ENCODE measurements at regions not wholly inside any gene's neighbourhood (a gene's known extent, or its start where the extent isn't known, plus 50 kb on each side); places are given as distances from the start of the nearest gene placed in this dataset.

DNA sequence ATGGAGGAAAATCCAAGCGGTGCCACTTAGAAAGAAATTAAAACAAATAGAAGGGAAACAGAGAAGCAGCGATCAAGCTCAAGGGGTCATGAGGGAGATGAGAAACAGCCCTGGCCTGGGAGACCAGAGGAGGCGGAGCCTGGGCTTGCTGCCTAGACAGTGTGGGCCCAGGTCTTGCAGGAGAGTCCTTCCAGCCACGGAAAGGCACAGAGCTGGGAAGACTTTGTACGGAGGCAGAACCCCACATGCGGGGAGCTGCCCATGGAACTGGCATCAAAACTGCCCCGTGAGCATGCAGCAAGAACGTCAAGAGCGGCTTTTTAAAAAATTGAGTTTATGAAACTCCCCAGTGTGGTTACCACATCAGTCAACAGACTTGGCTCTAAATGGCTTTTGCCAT lies 119.4 kb downstream of the IRX1 start:
- H3K36me3 ChIP-seq: no peaks in the 10 kb centered on the region
- H3K4me3 ChIP-seq: no peak overlapping the region
- no peaks in the 10 kb centered on the region for H3K4me1 ChIP-seq
- no peaks in the 10 kb centered on the region for H3K27me3 ChIP-seq
- intact Hi-C loops (cut with DNase I): no loop called here
- H3K9ac ChIP-seq (ENCODE audit: low read depth in 2 of 2, low read length in 2 of 2): no peak overlapping the region
- H3K27ac ChIP-seq: no peak overlapping the region
- TF ChIP-seq, protein P1, sequence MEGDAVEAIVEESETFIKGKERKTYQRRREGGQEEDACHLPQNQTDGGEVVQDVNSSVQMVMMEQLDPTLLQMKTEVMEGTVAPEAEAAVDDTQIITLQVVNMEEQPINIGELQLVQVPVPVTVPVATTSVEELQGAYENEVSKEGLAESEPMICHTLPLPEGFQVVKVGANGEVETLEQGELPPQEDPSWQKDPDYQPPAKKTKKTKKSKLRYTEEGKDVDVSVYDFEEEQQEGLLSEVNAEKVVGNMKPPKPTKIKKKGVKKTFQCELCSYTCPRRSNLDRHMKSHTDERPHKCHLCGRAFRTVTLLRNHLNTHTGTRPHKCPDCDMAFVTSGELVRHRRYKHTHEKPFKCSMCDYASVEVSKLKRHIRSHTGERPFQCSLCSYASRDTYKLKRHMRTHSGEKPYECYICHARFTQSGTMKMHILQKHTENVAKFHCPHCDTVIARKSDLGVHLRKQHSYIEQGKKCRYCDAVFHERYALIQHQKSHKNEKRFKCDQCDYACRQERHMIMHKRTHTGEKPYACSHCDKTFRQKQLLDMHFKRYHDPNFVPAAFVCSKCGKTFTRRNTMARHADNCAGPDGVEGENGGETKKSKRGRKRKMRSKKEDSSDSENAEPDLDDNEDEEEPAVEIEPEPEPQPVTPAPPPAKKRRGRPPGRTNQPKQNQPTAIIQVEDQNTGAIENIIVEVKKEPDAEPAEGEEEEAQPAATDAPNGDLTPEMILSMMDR (IDR thresholded peaks at IDR 0.05): no peak
- DNase-seq: no peak
- no peaks in the 10 kb centered on the region for H3K9me3 ChIP-seq

DNA sequence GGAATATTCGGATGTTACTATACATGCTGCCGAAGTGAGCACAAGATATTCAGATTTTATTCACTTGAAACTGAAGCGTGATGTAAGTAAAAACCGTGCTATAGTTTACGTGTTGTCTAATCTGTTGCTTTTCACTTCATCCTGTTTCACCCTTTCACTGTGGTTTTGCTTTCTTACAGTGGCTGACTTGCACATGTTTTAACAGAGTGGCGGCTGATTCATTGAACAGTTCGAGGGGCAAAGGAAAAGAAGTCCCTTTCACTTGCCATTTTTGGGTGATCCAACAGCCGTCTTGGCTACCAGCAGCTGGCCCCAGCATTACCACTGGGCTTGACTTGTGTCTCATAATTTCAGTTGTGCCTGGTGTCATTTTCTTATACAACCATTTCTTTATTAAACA lies 134.0 kb downstream of the IRX1 start:
- Histone ChIP-seq H3K4me1 (no peaks in the 10 kb centered on the region), H3K27me3 (no peaks in the 10 kb centered on the region), H3K9ac (ENCODE audit: low read depth in 2 of 2, low read length in 2 of 2) (no peak overlapping the region), H3K4me3 (no peak overlapping the region), H3K36me3 (no peaks in the 10 kb centered on the region), H3K27ac (no peak overlapping the region), H3K9me3 (no peaks in the 10 kb centered on the region)
- TF ChIP-seq, protein P1 (IDR thresholded peaks at IDR 0.05): no peak
- no peak for DNase-seq
- intact Hi-C loops (cut with DNase I): no loop called here

DNA sequence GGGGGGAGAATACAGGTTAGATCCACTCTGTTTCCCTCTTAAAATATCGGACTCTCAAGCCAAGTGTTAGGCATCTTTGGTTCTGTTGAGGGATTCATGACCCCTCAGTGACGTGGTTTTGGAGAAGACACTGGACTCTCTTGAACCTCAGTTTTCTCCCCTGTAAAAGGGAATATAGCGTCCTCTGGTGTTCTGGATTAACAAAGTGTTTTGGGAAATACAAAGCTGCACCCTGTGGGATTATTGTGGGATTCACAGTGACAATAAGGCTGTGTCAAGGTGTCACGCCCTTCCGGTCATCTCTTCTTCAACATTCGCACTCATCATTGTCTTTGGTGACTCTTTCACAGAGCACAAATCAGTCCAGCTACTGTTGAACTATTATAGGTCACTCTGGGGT lies 139.0 kb downstream of the IRX1 start:
- no peak overlapping the region for H3K9ac ChIP-seq (ENCODE audit: low read depth in 2 of 2, low read length in 2 of 2)
- DNase-seq: no peak
- no peaks in the 10 kb centered on the region for H3K9me3 ChIP-seq
- no peak overlapping the region for H3K27ac ChIP-seq
- no peaks in the 10 kb centered on the region for H3K27me3 ChIP-seq
- H3K36me3 ChIP-seq: no peaks in the 10 kb centered on the region
- TF ChIP-seq, protein P1 (IDR thresholded peaks at IDR 0.05): no peak
- intact Hi-C loops (cut with DNase I): no loop called here
- H3K4me1 ChIP-seq: no peaks in the 10 kb centered on the region
- no peak overlapping the region for H3K4me3 ChIP-seq

DNA sequence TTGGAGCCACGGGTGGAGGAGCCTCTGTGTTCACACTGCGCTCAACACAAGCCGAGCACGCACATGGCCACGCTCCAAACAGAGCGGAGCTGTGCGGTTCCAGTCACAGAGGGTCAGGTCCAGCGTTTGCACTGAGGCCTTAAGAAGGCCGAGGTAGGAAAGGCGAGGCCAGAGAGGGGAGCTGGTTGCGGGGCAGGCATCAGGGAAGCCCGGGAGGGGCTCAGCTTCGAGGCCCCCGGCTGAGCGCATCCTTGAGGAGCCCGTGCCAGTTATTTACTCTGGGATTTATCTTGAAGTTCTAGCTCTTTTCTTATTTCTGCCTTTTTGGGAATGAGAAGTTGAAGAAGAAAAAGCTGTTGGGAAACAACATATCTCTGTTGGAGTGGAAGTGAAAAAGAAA lies 140.8 kb downstream of the IRX1 start:
- no peak overlapping the region for H3K27ac ChIP-seq
- H3K4me3 ChIP-seq: no peak overlapping the region
- TF ChIP-seq, protein P1 (IDR thresholded peaks at IDR 0.05): no peak
- DNase-seq: no peak
- no peaks in the 10 kb centered on the region for H3K36me3 ChIP-seq
- H3K4me1 ChIP-seq: no peaks in the 10 kb centered on the region
- H3K27me3 ChIP-seq: no peaks in the 10 kb centered on the region
- H3K9me3 ChIP-seq: no peaks in the 10 kb centered on the region
- H3K9ac ChIP-seq (ENCODE audit: low read depth in 2 of 2, low read length in 2 of 2): no peak overlapping the region
- intact Hi-C loops (cut with DNase I): no loop called here

DNA sequence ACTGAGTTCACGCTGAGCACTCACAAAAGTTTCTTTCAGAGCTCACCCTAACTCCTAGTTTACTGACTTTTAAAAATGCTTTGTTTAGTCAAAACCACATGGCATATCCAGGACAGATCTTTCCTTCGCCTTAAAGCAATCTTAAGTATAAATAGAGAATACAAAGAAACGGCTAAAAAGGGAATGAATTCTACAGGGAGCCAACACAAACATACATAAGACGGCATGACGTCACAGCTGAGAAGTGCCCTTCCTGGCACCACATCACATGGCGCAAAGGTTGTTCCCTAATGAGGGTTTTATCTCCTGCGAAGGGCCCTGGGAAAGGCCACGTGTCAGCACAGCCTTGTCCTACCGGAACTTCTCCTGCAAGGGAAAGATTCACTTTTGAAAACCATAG lies 141.3 kb downstream of the IRX1 start:
- no peaks in the 10 kb centered on the region for H3K4me1 ChIP-seq
- intact Hi-C loops (cut with DNase I): no loop called here
- H3K27me3 ChIP-seq: no peaks in the 10 kb centered on the region
- H3K36me3 ChIP-seq: no peaks in the 10 kb centered on the region
- H3K4me3 ChIP-seq: no peak overlapping the region
- no peak for DNase-seq
- H3K9ac ChIP-seq (ENCODE audit: low read depth in 2 of 2, low read length in 2 of 2): no peak overlapping the region
- TF ChIP-seq, protein P1 (IDR thresholded peaks at IDR 0.05): no peak
- no peaks in the 10 kb centered on the region for H3K9me3 ChIP-seq
- H3K27ac ChIP-seq: no peak overlapping the region

DNA sequence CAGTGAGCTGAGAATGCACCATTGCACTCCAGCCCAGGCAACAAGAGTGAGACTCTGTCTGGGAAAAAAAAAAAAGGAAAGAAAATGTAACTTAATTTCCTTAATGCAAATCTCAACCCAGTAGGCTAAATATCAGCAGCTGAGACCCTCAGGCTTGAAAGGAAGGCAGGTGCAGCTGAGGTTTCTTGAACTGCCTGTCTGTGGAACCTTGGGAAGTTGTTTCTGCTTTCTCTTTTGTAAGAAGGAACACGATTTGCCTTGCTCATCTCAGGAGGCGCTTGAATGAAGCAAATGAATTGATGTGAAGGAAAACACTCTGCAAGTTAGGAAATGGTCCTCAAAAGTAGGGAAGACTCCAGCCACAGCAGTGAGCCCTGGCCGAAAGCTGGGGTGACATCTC lies 143.3 kb downstream of the IRX1 start:
- Histone ChIP-seq H3K36me3 (no peaks in the 10 kb centered on the region), H3K9ac (ENCODE audit: low read depth in 2 of 2, low read length in 2 of 2) (no peak overlapping the region), H3K27ac (no peak overlapping the region), H3K4me1 (no peaks in the 10 kb centered on the region), H3K9me3 (no peaks in the 10 kb centered on the region), H3K4me3 (no peak overlapping the region), H3K27me3 (no peaks in the 10 kb centered on the region)
- intact Hi-C loops (cut with DNase I): no loop called here
- TF ChIP-seq, protein P1 (IDR thresholded peaks at IDR 0.05): no peak
- DNase-seq: no peak

Data from colonic mucosa (tissue), 4 donors.